Stimulated activated naive CD8-positive, alpha-beta T cell treated with anti-CD3 and anti-CD28 coated beads, Interleukin-15, Interleukin-2, amounts not matched to agents 100 U/mL and 50 U/mL, for 24 hours (primary cell): ENCODE measurements at regions not wholly inside any gene's neighbourhood (a gene's known extent, or its start where the extent isn't known, plus 50 kb on each side); places are given as distances from the start of the nearest gene placed in this dataset.
"Not testable (repeated sequence)": the region's sequence is repeated elsewhere in the genome, so short reads cannot be mapped to it uniquely, and the experiment has no call there.

ENCODE experiments used
- ATAC-seq: fragments of 150-1000 bp; cut with Tn5 transposase; one replicate; pipeline ENCODE4 v1.10.0; 2021
- DNase-seq: peaks from one replicate; pipeline ENCODE4 v3.0.0; 2021

- no peak for ATAC-seq
- DNase-seq: no peak
These were observed 138.9 kb upstream of the DCC start for GRCh38 chr18:52200921-52201663.

DNA sequence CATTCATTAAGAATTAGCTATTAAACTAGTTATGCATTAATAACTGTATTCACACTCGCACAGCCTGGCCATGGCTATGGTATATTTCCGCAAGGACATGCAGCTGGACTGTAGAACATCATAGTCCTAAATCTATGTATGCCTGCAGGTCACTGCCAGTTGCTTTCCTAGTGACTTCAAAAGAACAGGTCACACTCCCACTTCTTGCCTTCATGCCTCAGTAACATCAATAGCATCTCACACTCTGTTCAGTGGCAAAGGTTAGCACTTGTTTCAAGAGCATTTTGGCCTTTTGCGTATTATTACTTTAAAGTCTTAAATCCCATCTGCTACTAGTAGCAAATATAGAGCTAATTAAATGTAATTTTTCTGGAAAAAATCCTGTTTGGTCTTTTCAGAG is 131.4 kb upstream of the DCC start:
- ATAC-seq (no peak), DNase-seq (no peak)

DNA sequence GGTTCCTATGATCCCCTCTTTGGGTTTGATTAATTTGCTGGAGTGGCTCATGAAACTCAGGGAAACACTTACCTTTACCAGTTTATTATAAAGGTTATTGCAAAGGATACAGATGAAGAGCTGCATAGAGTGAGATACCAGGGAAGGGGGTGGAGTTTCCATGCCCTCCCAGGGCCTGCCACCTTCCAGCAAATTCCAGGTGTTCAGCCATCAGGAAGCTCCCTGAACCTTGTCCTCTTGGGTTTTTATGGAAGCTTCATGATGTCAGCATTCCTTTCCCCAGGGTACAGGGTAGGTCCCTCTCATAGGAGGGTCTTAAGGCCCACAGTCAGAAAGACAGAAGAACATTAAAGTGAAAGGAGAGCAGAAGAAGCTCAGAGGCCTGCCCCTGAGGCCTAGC is 123.9 kb upstream of the DCC start:
- no peak for DNase-seq
- ATAC-seq: no peak

GRCh38 chr18:52216666-52217065 is 123.3 kb upstream of the DCC start:
- no peak for ATAC-seq
- no peak for DNase-seq

GRCh38 chr18:52219102-52219501 is 120.9 kb upstream of the DCC start:
- DNase-seq: no peak
- no peak for ATAC-seq

DNA sequence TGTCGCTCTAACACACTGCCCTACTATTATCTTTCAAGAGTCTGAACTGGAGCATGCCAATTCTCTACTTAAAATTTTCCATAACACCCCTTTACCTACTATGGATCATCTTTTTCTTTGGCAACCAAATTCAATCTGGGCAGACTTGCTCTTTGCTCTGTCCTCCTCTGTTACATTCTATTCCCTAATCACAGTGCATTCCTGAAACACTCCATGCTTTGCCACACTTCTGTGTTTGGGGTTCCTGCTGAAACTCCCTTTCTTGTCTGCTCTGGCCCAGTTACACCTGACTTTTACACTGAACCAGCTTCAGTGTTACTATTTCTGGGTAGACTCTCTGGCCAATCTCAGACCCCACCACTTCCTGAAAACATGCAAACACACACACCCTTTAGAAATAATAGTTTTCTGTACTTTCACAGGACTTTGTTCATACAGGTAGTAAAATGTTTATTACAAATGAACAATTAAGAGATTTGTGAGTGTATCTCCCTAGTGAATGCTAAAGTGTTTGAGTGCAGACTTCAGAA is 119.9 kb upstream of the DCC start:
- DNase-seq (no peak), ATAC-seq (no peak)

DNA sequence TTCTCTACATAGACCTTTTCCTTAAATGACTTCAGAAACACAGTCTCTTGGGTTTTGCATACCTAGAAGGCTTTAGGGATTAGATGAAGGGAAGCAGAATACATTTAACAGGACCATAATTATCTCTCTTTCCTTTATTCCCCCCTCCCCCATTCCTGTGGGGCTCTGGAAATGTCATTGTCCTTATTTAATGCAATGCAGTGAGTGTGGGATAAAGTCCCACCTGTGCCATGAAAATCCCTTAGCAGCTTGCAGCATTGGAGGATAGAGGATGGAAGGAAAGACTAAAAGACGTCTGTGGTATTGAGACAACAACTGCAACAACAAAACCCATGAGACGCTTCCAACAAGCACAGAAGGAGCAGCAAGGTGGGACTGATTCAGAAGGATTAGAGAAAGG is 117.8 kb upstream of the DCC start:
- DNase-seq (no peak), ATAC-seq (no peak)

GRCh38 chr18:52227536-52227935 is 112.5 kb upstream of the DCC start:
- no peak for DNase-seq
- ATAC-seq: no peak

DNA sequence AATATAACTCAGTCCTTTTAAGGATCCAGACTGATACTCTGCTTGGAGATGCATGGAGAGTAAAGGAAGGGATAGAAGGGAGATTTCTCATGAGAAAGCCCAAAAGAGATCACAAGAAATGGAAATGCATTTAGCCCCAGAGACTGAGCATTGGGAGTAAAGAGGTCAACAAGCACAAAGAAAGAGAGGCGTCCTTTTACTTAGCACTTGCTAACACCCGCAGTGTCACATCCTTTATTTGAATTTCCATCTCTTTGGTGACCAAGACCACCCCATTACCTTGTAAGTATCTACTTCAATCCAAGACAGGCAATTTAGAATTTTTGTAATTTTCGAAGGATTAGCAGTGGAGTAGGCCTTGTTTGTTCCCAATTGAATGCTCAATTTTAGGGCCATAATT is 111.8 kb upstream of the DCC start:
- DNase-seq (no peak), ATAC-seq (no peak)

GRCh38 chr18:52236131-52236530 is 103.9 kb upstream of the DCC start:
- ATAC-seq (no peak), DNase-seq (no peak)

GRCh38 chr18:52237551-52237950 is 102.4 kb upstream of the DCC start:
- DNase-seq (no peak), ATAC-seq (no peak)

- ATAC-seq: no peak
- no peak for DNase-seq
These were observed 97.3 kb upstream of the DCC start for GRCh38 chr18:52242711-52243110.

GRCh38 chr18:52244658-52245057 is 95.3 kb upstream of the DCC start:
- DNase-seq (no peak), ATAC-seq (no peak)

DNA sequence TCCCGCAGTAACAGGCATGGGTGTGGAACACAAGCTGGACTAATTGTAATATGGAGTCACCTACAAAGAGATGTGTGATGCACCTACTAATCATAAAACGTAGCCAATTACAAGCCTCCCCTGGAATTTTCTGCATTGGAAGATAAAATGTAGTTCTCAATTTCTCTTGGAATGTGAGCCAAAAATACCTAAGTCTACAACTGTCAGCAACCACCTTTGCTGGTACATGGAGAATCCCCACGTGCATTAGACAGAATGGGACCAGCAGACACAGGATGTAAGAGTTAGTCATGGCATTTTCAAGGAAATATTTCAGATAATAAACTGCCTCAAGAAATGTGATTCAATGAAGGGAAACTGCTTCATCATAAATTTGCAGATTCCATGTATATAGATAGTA is 85.6 kb upstream of the DCC start:
- no peak for DNase-seq
- ATAC-seq: no peak

DNA sequence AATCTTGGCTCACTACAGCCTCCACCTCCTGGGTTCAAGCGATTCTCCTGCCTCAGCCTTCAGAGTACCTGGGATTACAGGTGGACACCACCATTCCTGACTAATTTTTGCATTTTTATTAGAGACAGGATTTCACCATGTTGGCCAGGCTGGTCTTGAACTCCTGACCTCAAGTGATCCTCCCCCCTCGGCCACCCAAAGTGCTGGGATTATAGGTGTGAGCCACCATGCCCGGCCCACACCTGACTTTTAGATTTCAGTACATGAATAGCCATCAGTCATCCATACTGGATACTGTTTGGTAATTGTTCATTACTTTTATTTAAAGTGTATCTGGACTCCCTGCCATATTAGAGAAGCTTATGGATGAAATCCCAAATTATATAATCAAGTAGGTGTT is 82.6 kb upstream of the DCC start:
- ATAC-seq, DNase-seq: not testable (repeated sequence)

DNA sequence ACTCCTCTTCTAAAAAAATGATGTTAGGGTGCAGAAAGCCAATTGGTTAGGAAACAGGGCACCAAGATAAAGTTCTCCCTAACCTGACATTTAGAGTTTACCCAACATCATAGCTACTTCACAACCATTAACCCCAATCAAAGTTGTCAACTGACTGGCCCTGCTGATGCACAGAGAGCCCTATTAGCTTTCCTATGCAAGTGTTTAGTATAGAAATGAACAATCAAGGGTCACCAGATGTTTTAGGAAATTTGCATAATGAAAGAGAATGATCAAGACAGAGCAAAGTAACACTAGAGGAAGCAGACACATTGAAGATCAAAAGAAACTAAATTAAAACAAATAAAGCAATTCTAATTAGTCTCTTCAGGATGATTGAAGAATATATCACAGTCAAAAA is 64.2 kb upstream of the DCC start:
- ATAC-seq: no peak
- DNase-seq: no peak

- DNase-seq: no peak
- ATAC-seq: no peak
These were observed 62.2 kb upstream of the DCC start for GRCh38 chr18:52277785-52278184.

GRCh38 chr18:52278191-52278590 is 61.8 kb upstream of the DCC start:
- ATAC-seq: no peak
- no peak for DNase-seq

DNA sequence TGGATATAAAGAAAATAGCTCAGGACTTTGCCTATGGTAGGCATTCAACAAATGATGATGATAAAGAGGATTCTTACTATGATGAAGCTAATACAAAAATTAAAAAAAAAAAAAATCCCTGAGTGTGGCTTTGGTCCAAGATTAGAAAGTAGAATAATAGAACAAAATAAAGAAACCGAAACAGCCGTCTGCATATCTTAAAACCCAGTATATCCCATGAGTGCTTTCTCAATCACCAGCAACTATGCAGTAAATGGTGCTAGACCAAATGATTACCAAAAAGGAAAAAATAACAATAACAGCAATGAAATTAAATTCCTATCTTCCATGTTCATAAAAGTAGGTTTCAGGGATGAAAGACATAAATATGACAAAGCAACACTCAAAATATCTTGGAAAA is 59.3 kb upstream of the DCC start:
- ATAC-seq: no peak
- DNase-seq: no peak

- ATAC-seq: no peak
- DNase-seq: no peak
These were observed 56.1 kb upstream of the DCC start for GRCh38 chr18:52283927-52284326.

DNA sequence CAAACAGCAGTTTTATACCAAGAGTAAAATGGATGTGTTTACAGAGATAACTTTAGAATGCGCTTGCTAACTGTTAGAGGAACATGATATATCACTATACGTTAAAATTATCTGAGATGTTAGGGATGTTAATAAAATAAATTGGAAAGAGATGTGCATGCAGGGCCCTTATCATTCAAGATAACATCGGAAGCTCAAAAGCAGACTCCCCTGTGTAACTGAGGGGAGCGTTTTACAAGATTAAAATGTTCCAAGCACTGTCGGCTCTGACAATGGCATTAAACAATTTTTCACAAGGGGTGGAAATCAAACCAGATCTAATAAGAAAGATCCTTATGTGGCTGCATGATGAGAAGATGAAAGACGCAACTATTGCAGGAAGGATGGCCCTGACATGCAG is 53.3 kb upstream of the DCC start:
- ATAC-seq (no peak), DNase-seq (no peak)

DNA sequence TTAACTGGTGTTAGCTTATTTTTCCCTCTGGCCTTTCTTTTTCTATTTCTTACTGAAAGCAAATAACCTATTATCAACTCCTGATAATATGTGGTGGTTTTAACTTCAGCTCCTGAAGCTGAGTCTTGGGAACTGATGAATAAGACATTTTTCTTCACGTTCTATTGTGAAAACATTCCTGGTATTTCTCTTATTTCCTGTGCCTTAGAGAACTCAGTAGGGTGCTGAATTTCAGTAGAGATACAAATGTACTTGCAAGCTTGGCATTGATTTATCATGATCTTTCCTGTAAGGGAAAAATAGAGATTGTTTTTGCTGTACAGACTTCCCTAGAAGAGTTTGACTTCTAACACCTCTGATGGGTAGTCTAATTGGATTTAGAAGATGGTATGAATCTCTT is 52.8 kb upstream of the DCC start:
- ATAC-seq: no peak

GRCh38 chr18:52288403-52289004 is 51.5 kb upstream of the DCC start:
- ATAC-seq (no peak), DNase-seq (peak; percentile 19)

More for the DNA sequence above, 52.8 kb upstream of the DCC start:
- DNase-seq: no peak

- ATAC-seq (no peak), DNase-seq (no peak)
These were observed 50.6 kb upstream of the DCC start for GRCh38 chr18:52289392-52289791.
